OCI-LY7 (cell line): ENCODE measurements at regions not wholly inside any gene's neighbourhood (a gene's known extent, or its start where the extent isn't known, plus 50 kb on each side); places are given as distances from the start of the nearest gene placed in this dataset.

Experiments used
- BruUV-seq: library from RNA; stranded (reverse); fragments of 400-500 nt; replicated peaks from 2 replicates; lab custom pipeline; 2021; lab: Mats Ljungman, UMichigan
- CTCF ChIA-PET: fragments of 300-600 bp; sonication (Branson Sonifier 250); formaldehyde crosslinking; loops from one replicate; lab custom pipeline; 2022; ENCODE audit warnings: antibody characterized with exemption; ENCODE audit not compliant: unreplicated experiment; lab: Charles Lee
- POLR2A ChIA-PET: fragments of 300-600 bp; sonication (Branson Sonifier 250); formaldehyde crosslinking; loops from one replicate; lab custom pipeline; 2022; ENCODE audit warnings: antibody characterized with exemption; lab: Charles Lee
- DNase-seq: peaks from one replicate; pipeline ENCODE4 v3.0.0-alpha.2; 2015; ENCODE audit warnings: low spot score
- H2AFZ ChIP-seq: fragments of 200-600 bp; sonication (generic), shearing (Covaris generic); 2 replicates; pipeline ENCODE4 v1.6.1; 2014; ENCODE audit warnings: mild to moderate bottlenecking, antibody characterized with exemption, low read length, moderate library complexity
- H3K27ac ChIP-seq: fragments of 200-600 bp; sonication (generic); 2 replicates; pipeline ENCODE4 v1.5.1; 2014; ENCODE audit warnings: mixed run types, low read depth, mild to moderate bottlenecking, moderate library complexity, low read length, inconsistent platforms; ENCODE audit not compliant: poor library complexity, severe bottlenecking
- H3K36me3 ChIP-seq: fragments of 200-600 bp; sonication (generic); 2 replicates; pipeline ENCODE4 v1.6.1; 2014; ENCODE audit warnings: mild to moderate bottlenecking, antibody characterized with exemption, low read length, moderate library complexity, mixed read lengths; ENCODE audit not compliant: insufficient read depth
- H3K4me1 ChIP-seq: fragments of 200-600 bp; sonication (generic); 2 replicates; pipeline ENCODE4 v1.5.1; 2014; ENCODE audit warnings: mild to moderate bottlenecking, low read length; ENCODE audit not compliant: insufficient read depth, poor library complexity, severe bottlenecking
- H3K4me2 ChIP-seq: fragments of 200-600 bp; sonication (generic); 2 replicates; pipeline ENCODE4 v1.6.1; 2014; ENCODE audit warnings: mild to moderate bottlenecking, low read length
- H3K4me3 ChIP-seq: fragments of 200-600 bp; sonication (generic); 2 replicates; pipeline ENCODE4 v1.5.1; 2014; ENCODE audit warnings: mild to moderate bottlenecking, low read depth, low read length; ENCODE audit not compliant: poor library complexity, severe bottlenecking
- H3K79me2 ChIP-seq: fragments of 200-600 bp; sonication (generic); 2 replicates; pipeline ENCODE4 v1.6.1; 2016; ENCODE audit warnings: low read depth, mild to moderate bottlenecking, low read length, moderate library complexity, mixed read lengths; ENCODE audit not compliant: insufficient read depth
- H3K9me2 ChIP-seq: fragments of 200-600 bp; sonication (generic); 2 replicates; pipeline ENCODE4 v1.6.1; 2016; ENCODE audit warnings: mild to moderate bottlenecking, low read length, mixed read lengths; ENCODE audit not compliant: insufficient read depth
- H3K9me3 ChIP-seq: fragments of 200-600 bp; sonication (generic); 2 replicates; pipeline ENCODE4 v1.6.1; 2014; ENCODE audit warnings: mild to moderate bottlenecking, mixed run types, low read length, mixed read lengths
- H4K20me1 ChIP-seq: fragments of 200-600 bp; sonication (generic); 2 replicates; pipeline ENCODE4 v1.6.1; 2014; ENCODE audit warnings: mild to moderate bottlenecking, antibody characterized with exemption, low read length, moderate library complexity, mixed read lengths; ENCODE audit not compliant: insufficient read depth
- CTCF ChIP-seq: fragments of 200-600 bp; sonication (generic); conservative IDR thresholded peaks from 2 replicates; pipeline ENCODE4 v1.5.1; 2014; ENCODE audit warnings: mild to moderate bottlenecking, antibody characterized with exemption, low read length, moderate library complexity, mixed read lengths
- EZH2phosphoT487 ChIP-seq: fragments of 200-600 bp; sonication (generic); IDR thresholded peaks from 2 replicates; pipeline ENCODE4 v1.6.1; 2018; ENCODE audit warnings: low read depth, borderline replicate concordance, mild to moderate bottlenecking, mixed run types, antibody characterized with exemption, low read length, moderate library complexity, mixed read lengths
- intact Hi-C: fragments of 100-400 bp; cut with micrococcal nuclease; formaldehyde crosslinking; loops from one replicate; pipeline ENCODE4 v1.10.0; 2022; ENCODE audit not compliant: unreplicated experiment

GRCh38 chr11:112731538-112731937 is 229.7 kb upstream of the NCAM1 start:
- Histone ChIP-seq H3K4me3 (no peak overlapping the region), H3K27ac (no peak overlapping the region), H2AFZ (no peak overlapping the region), H3K9me2 (no peaks in the 10 kb centered on the region), H3K4me1 (no peaks in the 10 kb centered on the region), H3K9me3 (no peaks in the 10 kb centered on the region), H3K79me2 (no peaks in the 10 kb centered on the region), H3K4me2 (no peak overlapping the region), H4K20me1 (no peaks in the 10 kb centered on the region), H3K36me3 (no peaks in the 10 kb centered on the region)
- CTCF ChIA-PET: no interaction called here
- intact Hi-C loops: no loop called here
- DNase-seq: no peak
- POLR2A ChIA-PET: no interaction called here
- TF ChIP-seq EZH2phosphoT487 (no peak), CTCF (no peak)
- no TSS peak for BruUV-seq

- H3K4me3 ChIP-seq: no peak overlapping the region
- intact Hi-C loops: no loop called here
- POLR2A ChIA-PET: no interaction called here
- no peak for TF ChIP-seq EZH2phosphoT487
- no peak for TF ChIP-seq CTCF
- no peaks in the 10 kb centered on the region for H3K9me3 ChIP-seq
- H3K9me2 ChIP-seq: no peaks in the 10 kb centered on the region
- no peaks in the 10 kb centered on the region for H3K4me1 ChIP-seq
- H2AFZ ChIP-seq: no peak overlapping the region
- CTCF ChIA-PET: no interaction called here
- H3K79me2 ChIP-seq: no peaks in the 10 kb centered on the region
- H3K27ac ChIP-seq: no peak overlapping the region
- BruUV-seq: no TSS peak
- no peaks in the 10 kb centered on the region for H4K20me1 ChIP-seq
- no peak overlapping the region for H3K4me2 ChIP-seq
- no peak for DNase-seq
- H3K36me3 ChIP-seq: no peaks in the 10 kb centered on the region
Measured at GRCh38 chr11:112732031-112732430, 229.2 kb upstream of the NCAM1 start.

GRCh38 chr11:112734207-112734606 is 227.0 kb upstream of the NCAM1 start:
- no peak overlapping the region for H2AFZ ChIP-seq
- no peaks in the 10 kb centered on the region for H3K4me1 ChIP-seq
- no peak overlapping the region for H3K4me2 ChIP-seq
- ChIA-PET POLR2A (no interaction called here), CTCF (no interaction called here)
- no TSS peak for BruUV-seq
- DNase-seq: no peak
- H3K36me3 ChIP-seq: no peaks in the 10 kb centered on the region
- H3K27ac ChIP-seq: no peak overlapping the region
- H4K20me1 ChIP-seq: no peaks in the 10 kb centered on the region
- H3K9me2 ChIP-seq: no peaks in the 10 kb centered on the region
- H3K9me3 ChIP-seq: no peaks in the 10 kb centered on the region
- no peak for TF ChIP-seq CTCF
- intact Hi-C loops: no loop called here
- no peak overlapping the region for H3K4me3 ChIP-seq
- no peaks in the 10 kb centered on the region for H3K79me2 ChIP-seq
